Neural crest cell (in vitro differentiated cells): ENCODE measurements at regions not wholly inside any gene's neighbourhood (a gene's known extent, or its start where the extent isn't known, plus 50 kb on each side); places are given as distances from the start of the nearest gene placed in this dataset.

Experiments
- DNase-seq: peaks from one replicate; pipeline ENCODE4 v3.0.0; 2021; ENCODE audit warnings: low read depth, mixed read lengths, low spot score
- H3K27ac Mint-ChIP-seq: one replicate; pipeline ENCODE4 v1.8.0; 2021; ENCODE audit warnings: mild to moderate bottlenecking, mixed read lengths; ENCODE audit not compliant: unreplicated experiment
- H3K27me3 Mint-ChIP-seq: 2 replicates; pipeline ENCODE4 v1.8.0; 2021; ENCODE audit warnings: low read depth, mild to moderate bottlenecking, mixed read lengths
- H3K36me3 Mint-ChIP-seq: 2 replicates; pipeline ENCODE4 v1.8.0; 2021; ENCODE audit warnings: low read depth, mild to moderate bottlenecking, mixed read lengths
- H3K4me1 Mint-ChIP-seq: 2 replicates; pipeline ENCODE4 v1.8.0; 2021; ENCODE audit warnings: mixed read lengths
- H3K4me3 Mint-ChIP-seq: one replicate; pipeline ENCODE4 v1.8.0; 2021; ENCODE audit warnings: mild to moderate bottlenecking, mixed read lengths
- H3K9me3 Mint-ChIP-seq: 2 replicates; pipeline ENCODE4 v1.8.0; 2021; ENCODE audit warnings: mixed read lengths
- TF ChIP-seq, protein P1 (sequence below): fragments of 200-600 bp; sonication (generic); conservative IDR thresholded peaks from 2 replicates; pipeline ENCODE4 v1.5.0; 2021; ENCODE audit warnings: antibody characterized with exemption, mild to moderate bottlenecking

DNA sequence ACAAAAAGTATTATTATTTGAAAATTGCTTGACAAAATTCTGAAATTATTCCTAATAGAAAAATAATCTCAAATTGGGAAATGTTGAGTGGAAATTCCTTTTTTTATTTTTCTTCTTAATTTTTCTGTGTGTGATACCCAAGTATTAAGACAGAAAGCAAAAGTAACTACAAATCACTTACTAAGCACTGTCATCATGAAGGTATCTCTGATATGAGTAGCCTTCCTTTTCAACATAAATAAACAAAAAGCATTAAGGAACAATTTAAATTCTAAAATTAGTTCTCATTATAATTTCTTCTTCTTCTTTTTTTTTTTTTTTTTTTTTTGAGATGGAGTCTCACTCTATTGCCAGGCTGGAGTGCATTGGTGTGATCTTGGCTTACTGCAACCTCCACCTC is 174.2 kb upstream of the RBMS1 start:
- DNase-seq, result no peak
- TF ChIP-seq, protein P1, sequence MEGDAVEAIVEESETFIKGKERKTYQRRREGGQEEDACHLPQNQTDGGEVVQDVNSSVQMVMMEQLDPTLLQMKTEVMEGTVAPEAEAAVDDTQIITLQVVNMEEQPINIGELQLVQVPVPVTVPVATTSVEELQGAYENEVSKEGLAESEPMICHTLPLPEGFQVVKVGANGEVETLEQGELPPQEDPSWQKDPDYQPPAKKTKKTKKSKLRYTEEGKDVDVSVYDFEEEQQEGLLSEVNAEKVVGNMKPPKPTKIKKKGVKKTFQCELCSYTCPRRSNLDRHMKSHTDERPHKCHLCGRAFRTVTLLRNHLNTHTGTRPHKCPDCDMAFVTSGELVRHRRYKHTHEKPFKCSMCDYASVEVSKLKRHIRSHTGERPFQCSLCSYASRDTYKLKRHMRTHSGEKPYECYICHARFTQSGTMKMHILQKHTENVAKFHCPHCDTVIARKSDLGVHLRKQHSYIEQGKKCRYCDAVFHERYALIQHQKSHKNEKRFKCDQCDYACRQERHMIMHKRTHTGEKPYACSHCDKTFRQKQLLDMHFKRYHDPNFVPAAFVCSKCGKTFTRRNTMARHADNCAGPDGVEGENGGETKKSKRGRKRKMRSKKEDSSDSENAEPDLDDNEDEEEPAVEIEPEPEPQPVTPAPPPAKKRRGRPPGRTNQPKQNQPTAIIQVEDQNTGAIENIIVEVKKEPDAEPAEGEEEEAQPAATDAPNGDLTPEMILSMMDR, result no peak
- Mint-ChIP-seq H3K36me3 (no peaks in the 10 kb centered on the region), H3K4me1 (peaks cover 30% of the 10 kb centered on the region), H3K27ac (no peak overlapping the region), H3K4me3 (no peak overlapping the region), H3K9me3 (no peaks in the 10 kb centered on the region), H3K27me3 (no peaks in the 10 kb centered on the region)

DNA sequence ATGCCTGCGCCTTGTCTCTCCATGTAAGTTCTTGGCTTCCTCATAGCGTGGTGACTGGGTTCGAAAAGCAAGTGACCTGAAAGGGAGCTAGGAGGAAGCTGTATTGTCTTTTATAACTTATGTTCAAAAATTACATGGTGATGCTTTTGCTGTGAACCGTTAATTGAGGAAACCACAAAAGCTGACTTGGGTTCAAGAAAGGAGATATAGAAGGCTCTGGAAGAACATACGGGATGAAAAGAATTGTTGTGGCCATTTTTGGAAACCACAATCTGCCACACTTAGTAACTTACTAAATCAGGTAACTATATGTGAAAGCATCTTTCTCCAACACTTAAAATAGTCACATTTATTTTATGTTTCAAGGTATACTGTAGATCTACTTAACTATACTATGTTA is 177.0 kb upstream of the RBMS1 start:
- Mint-ChIP-seq H3K9me3 (peaks cover 3% of the 10 kb centered on the region), H3K27me3 (no peaks in the 10 kb centered on the region), H3K4me3 (no peak overlapping the region), H3K27ac (no peak overlapping the region), H3K4me1 (peaks cover 19% of the 10 kb centered on the region), H3K36me3 (no peaks in the 10 kb centered on the region)
- TF ChIP-seq, protein P1, result no peak
- no peak for DNase-seq

DNA sequence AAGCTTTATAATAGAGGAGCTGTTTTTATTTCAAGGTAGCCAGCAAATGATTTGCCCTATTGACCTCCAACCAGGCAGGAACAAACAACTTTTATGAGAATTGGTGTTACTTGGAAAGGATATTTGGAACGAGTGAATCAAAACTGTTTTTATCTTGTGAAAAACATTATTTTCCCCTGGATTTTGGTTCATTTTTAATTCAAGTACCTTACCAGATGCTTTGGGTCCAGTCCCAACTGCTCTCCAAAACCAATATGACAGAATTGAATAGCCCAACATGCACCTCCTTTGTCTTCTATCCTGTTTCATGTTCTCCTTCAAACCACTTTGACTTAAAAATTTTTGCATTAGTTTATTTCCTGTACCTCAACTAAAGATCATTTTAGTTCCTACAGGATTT is 178.6 kb upstream of the RBMS1 start:
- Mint-ChIP-seq H3K4me3 (no peak overlapping the region), H3K9me3 (peaks cover 3% of the 10 kb centered on the region), H3K27me3 (no peaks in the 10 kb centered on the region), H3K27ac (no peak overlapping the region), H3K4me1 (peaks cover 3% of the 10 kb centered on the region), H3K36me3 (no peaks in the 10 kb centered on the region)
- TF ChIP-seq, protein P1, result no peak
- DNase-seq, result no peak

DNA sequence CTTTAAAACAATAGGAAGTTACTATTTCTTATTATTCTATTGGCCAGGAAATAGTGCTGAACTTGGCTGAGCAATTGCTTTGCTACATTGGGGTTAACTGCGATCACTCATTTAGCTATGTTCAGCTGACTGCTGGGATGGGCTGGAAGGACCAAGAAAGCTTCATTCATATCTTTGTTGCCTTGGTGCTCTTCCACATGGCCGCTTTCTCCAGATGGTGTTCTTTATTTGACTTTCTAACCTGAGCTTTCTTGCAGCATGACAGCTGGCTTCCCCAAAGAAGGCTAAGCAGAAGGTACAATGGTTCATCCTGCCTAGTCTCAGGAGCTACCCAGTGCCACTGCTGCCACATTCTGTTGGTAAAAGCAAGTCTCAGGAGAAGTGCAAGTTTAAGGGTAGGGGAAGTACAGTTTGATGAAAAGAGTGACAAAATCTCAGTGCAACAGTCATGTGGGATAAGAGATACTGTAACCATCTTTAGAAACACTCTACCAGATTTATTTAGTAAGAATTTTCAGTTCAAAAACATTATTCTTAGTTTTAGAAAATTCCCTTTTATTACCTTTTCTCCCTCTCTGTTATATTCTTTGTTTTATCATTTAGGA is 180.6 kb upstream of the RBMS1 start:
- no peaks in the 10 kb centered on the region for H3K27me3 Mint-ChIP-seq
- H3K4me3 Mint-ChIP-seq, result no peak overlapping the region
- DNase-seq, result no peak
- TF ChIP-seq, protein P1, result no peak
- H3K9me3 Mint-ChIP-seq, result peaks cover 3% of the 10 kb centered on the region
- H3K4me1 Mint-ChIP-seq, result no peaks in the 10 kb centered on the region
- no peaks in the 10 kb centered on the region for H3K36me3 Mint-ChIP-seq
- no peak overlapping the region for H3K27ac Mint-ChIP-seq

DNA sequence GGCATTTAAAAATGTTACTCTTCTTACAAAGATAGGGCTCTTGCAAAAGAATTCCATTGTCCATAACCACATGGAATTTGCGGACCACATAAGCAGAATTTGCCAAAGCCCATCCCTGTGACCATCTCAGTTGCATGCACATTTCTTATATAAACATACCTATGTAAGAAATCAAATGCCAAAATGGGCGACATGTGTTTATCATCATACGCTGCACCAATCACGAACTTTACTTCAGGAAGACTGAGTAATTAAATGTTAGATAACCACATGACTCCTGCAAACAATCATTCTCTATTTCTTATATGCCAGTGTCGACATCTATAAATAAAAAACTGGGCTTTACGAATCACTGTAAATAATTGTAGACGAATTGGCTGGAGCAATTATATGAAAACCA is 186.1 kb upstream of the RBMS1 start:
- Mint-ChIP-seq H3K9me3 (peaks cover 14% of the 10 kb centered on the region), H3K27me3 (no peaks in the 10 kb centered on the region), H3K4me3 (no peak overlapping the region), H3K27ac (no peak overlapping the region), H3K4me1 (no peaks in the 10 kb centered on the region), H3K36me3 (peaks cover 8% of the 10 kb centered on the region)
- TF ChIP-seq, protein P1, result no peak
- no peak for DNase-seq
